CD4-positive, alpha-beta T cell treated with Interleukin-6 for 4 hours (primary cell): ENCODE measurements at regions not wholly inside any gene's neighbourhood (a gene's known extent, or its start where the extent isn't known, plus 50 kb on each side); places are given as distances from the start of the nearest gene placed in this dataset.
A peak's percentile ranks its signal among the peaks of the same experiment; 100 is the strongest.

ENCODE experiments used
- DNase-seq: peaks from one replicate; pipeline ENCODE4 v3.0.0-alpha.2; 2020; ENCODE audit warnings: mixed read lengths

GRCh38 chr1:36675106-36675505 lies 192.4 kb upstream of the CSF3R start:
- no peak for DNase-seq

GRCh38 chr1:36673202-36673601 lies 190.5 kb upstream of the CSF3R start:
- DNase-seq, result no peak

GRCh38 chr1:36669262-36669661 lies 186.5 kb upstream of the CSF3R start:
- DNase-seq, result no peak

- no peak for DNase-seq
Observed at GRCh38 chr1:36667836-36668235, 185.1 kb upstream of the CSF3R start.

GRCh38 chr1:36667256-36667655 lies 184.5 kb upstream of the CSF3R start:
- no peak for DNase-seq

GRCh38 chr1:36665478-36666080 lies 182.9 kb upstream of the CSF3R start:
- no peak for DNase-seq

- no peak for DNase-seq
Observed at GRCh38 chr1:36664571-36665287, 182.0 kb upstream of the CSF3R start.

GRCh38 chr1:36663772-36664430 lies 181.2 kb upstream of the CSF3R start:
- no peak for DNase-seq

GRCh38 chr1:36658838-36659237 lies 176.1 kb upstream of the CSF3R start:
- DNase-seq, result no peak

- DNase-seq, result no peak
Observed at GRCh38 chr1:36657826-36658225, 175.1 kb upstream of the CSF3R start.

- no peak for DNase-seq
Observed at GRCh38 chr1:36656838-36657237, 174.1 kb upstream of the CSF3R start.

- DNase-seq, result no peak
Observed at GRCh38 chr1:36656271-36656670, 173.6 kb upstream of the CSF3R start.

GRCh38 chr1:36654586-36654985 lies 171.9 kb upstream of the CSF3R start:
- DNase-seq, result no peak

GRCh38 chr1:36653850-36654249 lies 171.1 kb upstream of the CSF3R start:
- DNase-seq, result no peak

GRCh38 chr1:36652586-36652985 lies 169.9 kb upstream of the CSF3R start:
- no peak for DNase-seq

- DNase-seq, result no peak
Observed at GRCh38 chr1:36652011-36652410, 169.3 kb upstream of the CSF3R start.

GRCh38 chr1:36651176-36651910 lies 168.6 kb upstream of the CSF3R start:
- no peak for DNase-seq

GRCh38 chr1:36650200-36651065 lies 167.7 kb upstream of the CSF3R start:
- DNase-seq, result peak; percentile 57

- DNase-seq, result no peak
Observed at GRCh38 chr1:36645867-36646266, 163.2 kb upstream of the CSF3R start.

- DNase-seq, result no peak
Observed at GRCh38 chr1:36644556-36644955, 161.8 kb upstream of the CSF3R start.

GRCh38 chr1:36643371-36644270 lies 160.9 kb upstream of the CSF3R start:
- no peak for DNase-seq
